Smooth muscle cell (in vitro differentiated cells): ENCODE measurements at regions not wholly inside any gene's neighbourhood (a gene's known extent, or its start where the extent isn't known, plus 50 kb on each side); places are given as distances from the start of the nearest gene placed in this dataset.

Experiments used
- DNase-seq: peaks from one replicate; lab custom pipeline; 2025; ENCODE audit not compliant: unreplicated experiment; lab: John Stamatoyannopoulos, UW
- H2AFZ ChIP-seq: fragments of 200-600 bp; sonication (generic); 2 replicates; pipeline ENCODE4 v1.6.0; 2016; ENCODE audit warnings: antibody characterized with exemption, low read depth, mild to moderate bottlenecking
- H3F3A ChIP-seq: fragments of 200-600 bp; sonication (generic); 2 replicates; pipeline ENCODE4 v1.6.0; 2017; ENCODE audit warnings: antibody characterized with exemption, low read depth
- H3K27ac ChIP-seq: fragments of 200-600 bp; sonication (generic); 2 replicates; pipeline ENCODE4 v1.5.1; 2016; ENCODE audit warnings: low read depth, mild to moderate bottlenecking
- H3K27me3 ChIP-seq: fragments of 200-600 bp; sonication (generic); 2 replicates; pipeline ENCODE4 v1.6.1; 2016; ENCODE audit warnings: low read depth, mild to moderate bottlenecking
- H3K36me3 ChIP-seq: fragments of 200-600 bp; sonication (generic); 2 replicates; pipeline ENCODE4 v1.5.1; 2016; ENCODE audit warnings: low read depth
- H3K4me1 ChIP-seq: fragments of 200-600 bp; sonication (generic); 2 replicates; pipeline ENCODE4 v1.5.1; 2016; ENCODE audit warnings: low read depth
- H3K4me2 ChIP-seq: fragments of 200-600 bp; sonication (generic); 2 replicates; pipeline ENCODE4 v1.6.0; 2016; ENCODE audit warnings: mild to moderate bottlenecking
- H3K4me3 ChIP-seq: fragments of 200-600 bp; sonication (generic); 2 replicates; pipeline ENCODE4 v1.5.1; 2016; ENCODE audit warnings: mild to moderate bottlenecking
- H3K79me2 ChIP-seq: fragments of 200-600 bp; sonication (generic); 2 replicates; pipeline ENCODE4 v1.6.0; 2016; ENCODE audit warnings: low read depth, mild to moderate bottlenecking
- H3K9ac ChIP-seq: fragments of 200-600 bp; sonication (generic); 2 replicates; pipeline ENCODE4 v1.6.0; 2016; ENCODE audit warnings: low read depth
- H3K9me3 ChIP-seq: fragments of 200-600 bp; sonication (generic); replicated peaks from 2 replicates; pipeline ENCODE4 v1.5.1; 2016; ENCODE audit warnings: low read depth
- H4K20me1 ChIP-seq: fragments of 200-600 bp; sonication (generic); 2 replicates; pipeline ENCODE4 v1.6.0; 2016; ENCODE audit warnings: low read depth
- CTCF ChIP-seq: fragments of 200-600 bp; sonication (generic); IDR thresholded peaks from 2 replicates; pipeline ENCODE4 v1.5.1; 2017; ENCODE audit warnings: borderline replicate concordance, mild to moderate bottlenecking, antibody characterized with exemption; ENCODE audit not compliant: insufficient read depth, poor library complexity, severe bottlenecking
- WGBS: methylation state at CpG from one replicate; pipeline ENCODE4 v1.1.7; 2016; ENCODE audit warnings: low lambda C conversion rate; 5-methylcytosine and 5-hydroxymethylcytosine counted together

GRCh38 chr9:23361096-23361495 lies 464.9 kb downstream of the ELAVL2 start:
- no peaks in the 10 kb centered on the region for H3F3A ChIP-seq
- H3K79me2 ChIP-seq: no peaks in the 10 kb centered on the region
- H3K9me3 ChIP-seq: no peaks in the 10 kb centered on the region
- no peaks in the 10 kb centered on the region for H3K4me1 ChIP-seq
- 82% methylated on average over 1 of the region's 1 CpG for WGBS
- H3K27me3 ChIP-seq: no peaks in the 10 kb centered on the region
- no peak overlapping the region for H3K27ac ChIP-seq
- H3K4me3 ChIP-seq: no peak overlapping the region
- H3K9ac ChIP-seq: no peak overlapping the region
- H3K36me3 ChIP-seq: no peaks in the 10 kb centered on the region
- H2AFZ ChIP-seq: no peak overlapping the region
- DNase-seq: no peak
- no peaks in the 10 kb centered on the region for H4K20me1 ChIP-seq
- no peak overlapping the region for H3K4me2 ChIP-seq
- no peak for TF ChIP-seq CTCF

- Histone ChIP-seq H3K9me3 (no peaks in the 10 kb centered on the region), H3K36me3 (no peaks in the 10 kb centered on the region), H3F3A (no peaks in the 10 kb centered on the region), H4K20me1 (no peaks in the 10 kb centered on the region), H3K4me1 (no peaks in the 10 kb centered on the region), H3K27me3 (no peaks in the 10 kb centered on the region), H2AFZ (no peak overlapping the region), H3K9ac (no peak overlapping the region), H3K79me2 (no peaks in the 10 kb centered on the region), H3K4me3 (no peak overlapping the region), H3K4me2 (no peak overlapping the region), H3K27ac (no peak overlapping the region)
- DNase-seq: no peak
- TF ChIP-seq CTCF: no peak
- WGBS: 67% methylated on average over 1 of the region's 1 CpG
Observed at GRCh38 chr9:23372703-23373102, 453.3 kb downstream of the ELAVL2 start.

GRCh38 chr9:23375511-23375910 lies 450.5 kb downstream of the ELAVL2 start:
- no peaks in the 10 kb centered on the region for H3F3A ChIP-seq
- WGBS: 0% methylated on average over 2 of the region's 2 CpGs
- no peak overlapping the region for H3K9ac ChIP-seq
- H3K9me3 ChIP-seq: no peaks in the 10 kb centered on the region
- no peaks in the 10 kb centered on the region for H3K27me3 ChIP-seq
- H3K36me3 ChIP-seq: no peaks in the 10 kb centered on the region
- peak overlapping the region; percentile 24 for H2AFZ ChIP-seq
- H3K4me3 ChIP-seq: no peak overlapping the region
- H3K4me1 ChIP-seq: no peaks in the 10 kb centered on the region
- H3K4me2 ChIP-seq: no peak overlapping the region
- H3K27ac ChIP-seq: peak overlapping the region; percentile 74
- TF ChIP-seq CTCF: no peak
- no peak for DNase-seq
- H4K20me1 ChIP-seq: no peaks in the 10 kb centered on the region
- no peaks in the 10 kb centered on the region for H3K79me2 ChIP-seq

- 69% methylated on average over 4 of the region's 4 CpGs for WGBS
- Histone ChIP-seq H2AFZ (no peak overlapping the region), H3K36me3 (no peaks in the 10 kb centered on the region), H3K9ac (no peak overlapping the region), H3F3A (no peaks in the 10 kb centered on the region), H3K27ac (no peak overlapping the region), H3K4me1 (no peaks in the 10 kb centered on the region), H4K20me1 (no peaks in the 10 kb centered on the region), H3K4me2 (no peak overlapping the region), H3K9me3 (no peaks in the 10 kb centered on the region), H3K4me3 (no peak overlapping the region), H3K27me3 (no peaks in the 10 kb centered on the region), H3K79me2 (no peaks in the 10 kb centered on the region)
- no peak for TF ChIP-seq CTCF
- DNase-seq: no peak
Observed at GRCh38 chr9:23379842-23380241, 446.2 kb downstream of the ELAVL2 start.
